ENCODE measurements at regions not wholly inside any gene's neighbourhood (a gene's known extent, or its start where the extent isn't known, plus 50 kb on each side); places are given as distances from the start of the nearest gene placed in this dataset.
A peak's percentile ranks its signal among the peaks of the same experiment; 100 is the strongest.

DNA sequence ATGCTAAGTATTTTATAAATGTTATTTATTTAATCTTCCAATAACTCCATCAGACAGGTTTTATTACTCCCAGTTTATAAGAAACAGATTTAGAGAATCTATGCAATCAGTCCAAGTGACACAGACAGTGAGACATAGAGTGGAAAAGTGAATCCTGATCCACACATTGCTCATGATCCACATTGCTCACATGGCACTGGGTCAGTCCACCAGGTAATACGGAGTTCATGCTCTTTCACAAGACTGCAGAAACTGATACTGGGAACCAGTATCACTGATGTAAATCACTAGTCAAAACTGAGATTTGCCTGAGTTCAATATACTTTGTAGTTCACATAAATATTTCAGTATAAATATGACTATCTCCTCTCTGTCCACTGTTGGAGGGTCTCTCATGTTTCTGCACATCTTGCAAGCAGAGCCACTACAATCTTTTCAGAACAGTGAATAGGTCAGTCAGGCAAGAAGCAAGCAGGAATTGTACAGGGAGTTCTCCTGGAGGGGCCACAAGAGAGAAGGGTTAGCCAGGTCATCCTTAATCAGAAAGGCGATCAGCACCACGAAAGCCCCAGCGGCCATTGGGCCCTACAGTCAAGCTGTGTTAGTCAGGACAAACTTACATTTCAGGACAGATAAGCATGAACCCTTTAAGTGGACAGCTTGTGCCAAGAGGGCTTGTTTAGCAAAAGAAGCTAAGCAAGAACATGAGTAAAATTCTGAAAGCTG, 275.4 kb upstream of the NR5A2 start:
- no peak for DNase-seq

- no peak for DNase-seq
Measured at GRCh38 chr1:199752688-199753027, 274.9 kb upstream of the NR5A2 start.

- no peak for DNase-seq
Measured at GRCh38 chr1:199753513-199753912, 274.0 kb upstream of the NR5A2 start.

DNA sequence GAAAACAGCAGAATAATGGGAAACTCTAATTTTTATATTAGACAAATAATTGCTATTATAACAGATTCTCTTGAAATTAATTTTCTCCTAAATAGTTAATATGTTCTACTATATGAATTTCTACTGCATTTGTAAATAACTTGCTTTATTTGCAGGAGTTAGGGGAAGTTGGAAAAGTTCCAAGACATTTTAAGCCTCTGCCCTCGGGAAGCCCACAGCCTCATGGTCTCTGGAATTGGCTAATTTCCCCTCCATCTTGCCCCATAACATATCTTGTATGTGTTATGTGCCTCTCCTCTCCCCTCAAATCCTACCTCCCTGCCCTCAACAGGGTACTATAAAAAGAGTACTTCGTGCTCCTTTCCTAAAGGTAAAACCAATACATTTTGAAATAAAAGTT, 271.4 kb upstream of the NR5A2 start:
- no peak for DNase-seq

- no peak for DNase-seq
Measured at GRCh38 chr1:199758626-199759255, 268.8 kb upstream of the NR5A2 start.

GRCh38 chr1:199759268-199759730, 268.2 kb upstream of the NR5A2 start:
- no peak for DNase-seq

GRCh38 chr1:199762572-199762971, 264.9 kb upstream of the NR5A2 start:
- DNase-seq: no peak

DNA sequence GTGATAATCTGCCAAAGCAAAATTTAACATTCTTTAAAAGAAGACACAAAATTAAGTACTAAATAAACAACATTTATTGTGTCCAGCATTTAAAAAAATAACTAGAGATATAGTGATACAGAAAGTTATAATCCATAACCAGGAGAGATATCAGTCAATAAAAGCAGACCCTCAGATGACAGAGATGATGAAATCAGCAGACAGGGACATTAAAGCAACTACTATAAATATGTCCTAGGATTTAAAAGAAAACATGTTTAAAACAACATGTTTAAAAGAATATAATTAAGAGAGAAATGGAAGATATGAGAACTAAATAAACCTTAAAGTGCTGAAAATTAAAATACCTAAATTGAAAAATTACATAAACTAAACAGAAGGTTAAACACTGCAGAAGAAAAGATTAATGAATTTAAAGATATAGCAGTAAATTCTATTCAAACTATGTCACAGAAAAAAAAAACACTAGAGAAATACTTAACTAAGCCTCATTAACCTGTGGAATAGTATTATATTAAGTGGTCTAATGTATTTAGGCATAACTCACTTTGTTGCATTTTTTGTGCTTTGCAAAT, 261.2 kb upstream of the NR5A2 start:
- DNase-seq: no peak

DNA sequence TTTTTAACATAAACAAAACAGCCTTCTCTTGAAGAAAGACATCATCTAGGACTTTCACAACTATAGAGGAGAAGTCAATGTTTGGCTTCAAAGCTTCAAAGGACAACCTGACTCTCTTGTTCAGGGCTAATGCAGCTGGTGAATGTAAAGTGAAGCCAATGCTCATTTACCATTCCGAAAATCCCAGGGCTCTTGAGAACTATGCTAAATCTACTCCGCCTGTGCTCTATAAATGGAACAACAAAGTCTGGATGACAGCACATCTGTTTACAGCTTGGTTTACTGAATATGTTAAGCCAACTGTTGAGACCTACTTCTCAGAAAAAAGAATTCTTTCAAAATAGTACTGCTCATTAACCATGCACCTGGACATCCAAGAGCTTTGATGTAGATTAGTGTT, 259.8 kb upstream of the NR5A2 start:
- DNase-seq: peak; percentile 22

DNA sequence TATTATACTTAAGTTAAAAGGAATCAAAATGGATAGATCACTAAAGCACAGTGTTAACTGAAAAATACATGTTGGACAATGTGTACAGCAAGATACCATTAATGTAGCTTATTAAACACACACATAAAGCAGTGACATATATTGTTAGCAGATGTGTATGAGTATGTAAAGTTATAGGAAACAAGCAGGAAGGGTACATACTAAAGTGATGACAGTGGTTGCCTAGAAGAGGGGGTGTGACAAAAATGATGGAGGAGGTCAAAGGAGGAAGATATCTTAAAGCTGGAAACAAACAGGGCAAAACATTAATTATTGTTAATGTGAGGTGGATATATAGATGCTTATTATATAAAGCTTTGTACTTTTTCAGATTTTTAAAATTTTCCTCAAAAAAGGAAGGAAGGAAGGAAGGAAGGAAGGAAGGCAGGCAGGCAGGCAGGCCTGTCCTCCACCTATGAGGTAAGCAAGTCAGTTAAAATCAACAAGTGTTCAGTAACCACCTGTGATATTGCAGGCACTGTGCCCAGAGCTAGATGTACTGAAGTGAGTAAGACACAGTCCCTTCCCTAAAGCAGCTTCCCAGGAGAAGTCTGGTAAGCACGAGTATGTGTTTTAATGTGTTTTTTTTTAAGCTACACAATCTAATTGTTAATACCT, 252.9 kb upstream of the NR5A2 start:
- DNase-seq: peak; percentile 22

- DNase-seq: no peak
Measured at GRCh38 chr1:199776768-199777497, 250.6 kb upstream of the NR5A2 start.

GRCh38 chr1:199778324-199778955, 249.1 kb upstream of the NR5A2 start:
- DNase-seq: no peak

DNA sequence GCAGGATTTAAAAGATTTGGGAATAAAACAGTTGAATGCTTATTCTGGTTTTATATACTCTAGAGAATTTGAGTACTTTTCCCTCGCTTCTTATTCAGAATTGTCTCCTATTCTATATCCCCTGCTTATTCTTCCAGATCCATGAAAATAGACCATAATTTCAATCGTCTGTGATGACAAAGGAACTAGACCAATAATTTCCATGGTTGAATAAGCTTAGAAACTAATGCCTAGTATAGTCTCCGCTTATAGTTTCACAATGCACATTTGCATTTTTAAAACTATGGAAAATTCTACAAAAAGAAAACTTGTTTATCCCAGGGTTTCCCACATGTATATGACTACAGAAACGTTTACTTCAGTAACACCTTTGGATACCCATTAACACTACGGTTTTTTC, 247.4 kb upstream of the NR5A2 start:
- no peak for DNase-seq

- DNase-seq: no peak
Measured at GRCh38 chr1:199780948-199781670, 246.4 kb upstream of the NR5A2 start.

GRCh38 chr1:199784138-199784895, 243.2 kb upstream of the NR5A2 start:
- DNase-seq: no peak

- DNase-seq: no peak
Measured at GRCh38 chr1:199786695-199787094, 240.8 kb upstream of the NR5A2 start.

DNA sequence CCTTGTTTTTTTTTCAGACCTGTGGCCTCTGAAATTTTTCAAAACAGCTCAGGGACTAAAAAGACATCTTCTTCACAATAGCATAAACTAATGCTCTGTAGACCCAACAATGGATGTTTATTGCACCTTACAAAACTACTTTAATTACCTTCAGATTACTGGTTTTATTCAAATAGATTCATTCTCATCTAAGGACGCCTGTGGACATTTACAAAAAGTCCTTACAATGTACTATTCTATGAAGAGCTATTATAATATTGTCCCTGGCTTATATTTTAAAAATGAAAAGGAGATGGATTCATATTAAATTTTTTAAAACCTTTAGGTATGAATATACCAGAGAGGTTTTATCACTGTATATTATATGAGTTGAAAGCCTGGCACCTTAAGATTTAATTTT, 238.4 kb upstream of the NR5A2 start:
- DNase-seq: no peak

GRCh38 chr1:199791495-199791894, 236.0 kb upstream of the NR5A2 start:
- no peak for DNase-seq

DNA sequence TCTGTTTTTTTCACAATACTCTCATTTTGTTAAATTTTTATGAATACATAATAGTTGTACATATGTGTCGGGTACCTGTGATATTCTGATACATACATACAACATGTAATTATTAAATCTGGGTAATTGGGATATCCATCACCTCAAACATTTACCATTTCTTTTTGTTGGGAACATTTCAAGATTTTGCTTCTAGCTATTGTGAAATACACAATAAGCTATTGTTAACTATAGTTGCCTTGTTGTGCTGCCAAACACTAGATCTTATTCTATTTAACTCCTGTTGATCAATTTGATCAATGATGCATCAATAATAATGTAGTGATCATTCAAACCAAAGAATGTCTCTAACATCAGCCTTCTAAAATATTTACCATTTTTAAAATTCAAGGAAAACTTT, 234.6 kb upstream of the NR5A2 start:
- DNase-seq: no peak

DNA sequence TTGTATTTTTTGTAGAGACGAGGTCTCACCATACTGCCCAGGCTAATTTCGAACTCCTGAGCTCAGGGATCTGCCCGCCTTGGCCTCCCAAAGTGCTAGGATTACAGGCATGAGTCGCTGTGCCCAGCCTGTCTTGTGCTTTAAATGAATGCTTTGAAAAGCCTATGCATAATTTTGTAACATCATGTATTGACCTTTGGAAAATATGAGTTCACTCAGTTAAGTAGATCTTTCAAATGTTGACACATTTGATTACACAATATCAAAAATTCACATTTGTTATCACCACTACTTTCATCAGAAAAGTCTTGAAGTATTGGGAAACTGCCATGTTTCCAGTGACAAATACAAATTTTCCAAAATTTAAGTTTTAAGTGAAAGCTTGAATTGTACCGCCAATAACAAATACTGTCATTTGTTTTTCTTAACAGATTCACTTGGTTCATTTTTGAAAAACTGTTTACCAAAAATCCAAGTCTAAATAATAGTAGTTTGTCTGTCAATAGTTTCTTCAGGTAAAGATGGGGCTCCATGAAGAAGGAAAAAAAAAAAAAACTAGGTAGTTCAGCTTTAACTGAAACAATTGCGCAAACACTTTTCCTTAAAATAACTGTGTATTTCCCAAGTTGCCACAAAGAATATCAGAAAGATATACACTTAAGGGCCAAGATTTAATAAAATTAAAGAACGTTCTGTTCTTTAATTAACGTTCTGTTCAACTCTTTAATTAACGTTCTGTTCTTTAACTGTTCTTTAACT, 233.2 kb upstream of the NR5A2 start:
- DNase-seq: no peak

All from tongue (tissue), 1 donor.